HCT116 (cell line): ENCODE measurements at regions not wholly inside any gene's neighbourhood (a gene's known extent, or its start where the extent isn't known, plus 50 kb on each side); places are given as distances from the start of the nearest gene placed in this dataset.
A peak's percentile ranks its signal among the peaks of the same experiment; 100 is the strongest.

ENCODE experiments used
- ATAC-seq: fragments of 200-7000 bp; cut with Tn5 transposase; 2 replicates; pipeline ENCODE4 v1.9.1; 2020; ENCODE audit warnings: mild to moderate bottlenecking, moderate library complexity
- BruUV-seq: library from RNA; stranded (reverse); fragments of 400-500 nt; replicated peaks from 2 replicates; lab custom pipeline; 2021; lab: Mats Ljungman, UMichigan
- CTCF ChIA-PET: fragments of 300-600 bp; sonication (Branson Sonifier 250); formaldehyde crosslinking; loops from one replicate; lab custom pipeline; 2021; ENCODE audit warnings: antibody characterized with exemption; lab: Charles Lee
- POLR2A ChIA-PET: fragments of 300-600, 350-600 bp; sonication (Branson Sonifier 250); formaldehyde crosslinking; loops from one replicate; lab custom pipeline; 2021; ENCODE audit warnings: antibody characterized with exemption; lab: Charles Lee
- RAD21 ChIA-PET, 2 experiments: fragments of 300-600 bp; sonication (Branson Sonifier 250); formaldehyde crosslinking; loops; one replicate each; lab custom pipeline; 2023; ENCODE audit warnings: low total read pairs in 2 of 2; ENCODE audit not compliant: uncharacterized antibody in 2 of 2, unreplicated experiment in 2 of 2, low non-redundant PET in 1 of 2; lab: Charles Lee
- DNase-seq: peaks from one replicate; pipeline ENCODE4 v3.0.0-alpha.2; 2010; ENCODE audit warnings: low read depth, low spot score
- H2AFZ ChIP-seq: fragments of 200-600 bp; shearing (Covaris generic), sonication (generic); 2 replicates; pipeline ENCODE4 v1.6.1; 2017; ENCODE audit warnings: low read depth, mixed run types, mixed read lengths, antibody characterized with exemption, low read length; ENCODE audit not compliant: poor library complexity, severe bottlenecking
- H3K27ac ChIP-seq: 2 replicates; pipeline ENCODE4 v1.5.1; 2012; ENCODE audit warnings: low read depth, low read length
- H3K27me3 ChIP-seq: fragments of 200-600 bp; sonication (generic); 2 replicates; pipeline ENCODE4 v1.6.1; 2016; ENCODE audit warnings: mixed run types, low read length, mixed read lengths; ENCODE audit not compliant: insufficient read depth
- H3K36me3 ChIP-seq, 2 experiments: fragments of 200-500 bp in 1 of 2; fragments of 200-600 bp in 1 of 2; sonication (Bioruptor generic) in 1 of 2; sonication (generic) in 1 of 2; 2 replicates each; pipeline versions ENCODE4 v1.5.1 to v1.6.1; 2014 to 2016; ENCODE audit warnings: low read length in 2 of 2, inconsistent platforms in 1 of 2, mixed read lengths in 1 of 2, mixed run types in 1 of 2; ENCODE audit not compliant: insufficient read depth in 2 of 2, control insufficient read depth in 1 of 2
- H3K4me1 ChIP-seq, 2 experiments: fragments of 200-600 bp in 1 of 2; sonication (generic) in 1 of 2; 2 replicates each; pipeline versions ENCODE4 v1.5.1 to v1.6.1; 2012 to 2017; ENCODE audit warnings: low read length in 2 of 2, inconsistent platforms in 1 of 2, mild to moderate bottlenecking in 1 of 2, mixed read lengths in 1 of 2, mixed run types in 1 of 2, moderate library complexity in 1 of 2; ENCODE audit not compliant: insufficient read depth in 2 of 2, control insufficient read depth in 1 of 2
- H3K4me2 ChIP-seq: fragments of 200-600 bp; sonication (generic); 2 replicates; pipeline ENCODE4 v1.6.1; 2017; ENCODE audit warnings: mixed run types, low read length, mixed read lengths
- H3K4me3 ChIP-seq, 2 experiments: fragments of 200-600 bp in 1 of 2; sonication (generic) in 1 of 2; replicated peaks in 1 of 2; 2 replicates each; pipeline ENCODE4 v1.5.1; 2011 to 2016; ENCODE audit warnings: low read length in 2 of 2, control low read depth in 1 of 2, low read depth in 1 of 2, mild to moderate bottlenecking in 1 of 2, mixed read lengths in 1 of 2, mixed run types in 1 of 2
- H3K79me2 ChIP-seq: fragments of 200-600 bp; sonication (generic); 2 replicates; pipeline ENCODE4 v1.6.1; 2017; ENCODE audit warnings: mild to moderate bottlenecking, mixed run types, low read length, moderate library complexity, mixed read lengths; ENCODE audit not compliant: insufficient read depth
- H3K9ac ChIP-seq: fragments of 200-600 bp; sonication (generic); 2 replicates; pipeline ENCODE4 v1.6.1; 2016; ENCODE audit warnings: low read length, mixed read lengths
- H3K9me2 ChIP-seq: fragments of 200-600 bp; sonication (generic), shearing (Covaris generic); 2 replicates; pipeline ENCODE4 v1.6.1; 2017; ENCODE audit warnings: mixed run types, mild to moderate bottlenecking, moderate library complexity; ENCODE audit not compliant: insufficient read depth
- H3K9me3 ChIP-seq, 2 experiments: fragments of 200-500 bp in 1 of 2; fragments of 200-600 bp in 1 of 2; sonication (Bioruptor generic) in 1 of 2; sonication (generic) in 1 of 2; 2 replicates each; pipeline ENCODE4 v1.6.1; 2014 to 2017; ENCODE audit warnings: low read length in 2 of 2, mixed read lengths in 2 of 2, inconsistent platforms in 1 of 2, low read depth in 1 of 2, mild to moderate bottlenecking in 1 of 2, mixed run types in 1 of 2, moderate library complexity in 1 of 2; ENCODE audit not compliant: control insufficient read depth in 1 of 2, insufficient read depth in 1 of 2
- H4K20me1 ChIP-seq: fragments of 200-600 bp; sonication (generic), shearing (Covaris generic); 2 replicates; pipeline ENCODE4 v1.6.1; 2017; ENCODE audit warnings: mixed run types, mild to moderate bottlenecking, moderate library complexity; ENCODE audit not compliant: insufficient read depth
- CBX3 ChIP-seq: IDR thresholded peaks from 2 replicates; pipeline ENCODE4 v1.6.1; 2012; ENCODE audit warnings: low read depth
- CEBPB ChIP-seq: IDR thresholded peaks from 2 replicates; pipeline ENCODE4 v1.6.1; 2012; ENCODE audit warnings: low read depth
- ELF1 ChIP-seq: IDR thresholded peaks from 2 replicates; pipeline ENCODE4 v1.6.1; 2012; ENCODE audit warnings: low read depth, borderline replicate concordance
- JUND ChIP-seq: IDR thresholded peaks from 2 replicates; pipeline ENCODE4 v1.6.1; 2012
- POLR2A ChIP-seq: IDR thresholded peaks from 2 replicates; pipeline ENCODE4 v1.7.0; 2011; ENCODE audit warnings: borderline replicate concordance; ENCODE audit not compliant: insufficient read depth, insufficient read length; ENCODE audit errors: extremely low read depth
- RAD21 ChIP-seq: IDR thresholded peaks from 2 replicates; pipeline ENCODE4 v1.6.1; 2012; ENCODE audit warnings: low read depth, mild to moderate bottlenecking
- ZNF274 ChIP-seq: fragments of 200-500 bp; sonication (Bioruptor generic); IDR thresholded peaks from 2 replicates; pipeline ENCODE4 v1.6.1; 2014; ENCODE audit warnings: mild to moderate bottlenecking, low read depth, low read length, inconsistent platforms
- intact Hi-C: fragments of 100-400 bp; cut with micrococcal nuclease; formaldehyde crosslinking; loops from 2 replicates; pipeline ENCODE4 v1.10.0; 2022
- TF ChIP-seq, protein P1 (sequence below), 3 experiments: fragments of 200-600 bp in 1 of 3; sonication (generic) in 1 of 3; IDR thresholded peaks in 2 of 3; conservative IDR thresholded peaks in 1 of 3; 2 replicates each; pipeline ENCODE4 v1.5.1; 2012 to 2017; ENCODE audit warnings: low read depth in 2 of 3, low read length in 2 of 3, antibody characterized with exemption in 1 of 3, borderline replicate concordance in 1 of 3, control low read depth in 1 of 3, mild to moderate bottlenecking in 1 of 3, mixed read lengths in 1 of 3, mixed run types in 1 of 3, moderate library complexity in 1 of 3; ENCODE audit not compliant: insufficient read depth in 1 of 3

DNA sequence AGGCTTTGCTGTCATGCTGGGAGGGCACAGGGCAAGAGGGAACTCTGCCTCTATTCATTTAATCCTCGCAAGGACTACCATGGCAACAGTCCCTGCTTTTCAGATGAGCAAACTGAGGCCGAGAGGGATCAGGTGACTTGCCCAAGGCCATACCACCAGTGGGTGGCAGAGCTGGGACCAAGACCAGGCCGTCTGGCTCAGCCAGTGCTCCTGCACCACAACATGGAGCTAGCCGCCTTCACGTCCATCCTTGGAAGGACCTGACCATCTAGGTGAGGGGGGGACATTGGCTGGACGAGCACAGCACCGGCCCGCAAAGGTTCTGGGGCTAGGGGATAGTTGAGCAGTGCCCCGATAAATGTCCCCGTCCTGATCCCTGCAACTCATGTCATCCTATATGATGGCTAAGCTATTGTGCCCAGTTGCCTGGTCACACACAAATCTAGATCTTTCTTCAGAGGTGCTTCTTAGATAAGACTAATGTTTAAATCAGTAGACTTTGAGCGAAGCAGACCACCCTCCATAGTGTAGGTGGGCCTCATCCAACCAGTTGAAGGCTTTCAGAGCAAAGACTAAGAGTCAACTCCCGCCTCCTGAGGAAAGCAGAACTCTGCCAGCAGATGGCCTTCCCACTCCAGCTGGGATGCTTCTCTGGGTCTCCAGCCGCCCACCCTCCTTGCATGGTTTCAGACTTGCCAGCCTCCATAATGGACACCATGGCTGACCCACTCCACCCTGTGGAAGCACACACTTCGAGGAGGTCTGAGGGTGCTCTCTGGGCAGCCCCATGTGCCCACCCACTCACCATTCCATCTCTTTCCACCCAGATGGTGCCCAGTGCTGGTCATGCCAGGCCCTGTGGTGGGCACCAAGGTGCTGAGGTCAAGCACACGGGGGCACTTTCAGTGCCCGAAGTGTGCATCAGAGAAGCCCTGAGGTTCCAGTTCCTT is 214.8 kb upstream of the RAB6C start:
- no peak overlapping the region for H3K9ac ChIP-seq
- DNase-seq: peak; percentile 8
- H3K4me1 ChIP-seq: no peaks in the 10 kb centered on the region
- BruUV-seq: no TSS peak
- no peak overlapping the region for H2AFZ ChIP-seq
- ATAC-seq: peak; percentile 88
- TF ChIP-seq, protein P1, sequence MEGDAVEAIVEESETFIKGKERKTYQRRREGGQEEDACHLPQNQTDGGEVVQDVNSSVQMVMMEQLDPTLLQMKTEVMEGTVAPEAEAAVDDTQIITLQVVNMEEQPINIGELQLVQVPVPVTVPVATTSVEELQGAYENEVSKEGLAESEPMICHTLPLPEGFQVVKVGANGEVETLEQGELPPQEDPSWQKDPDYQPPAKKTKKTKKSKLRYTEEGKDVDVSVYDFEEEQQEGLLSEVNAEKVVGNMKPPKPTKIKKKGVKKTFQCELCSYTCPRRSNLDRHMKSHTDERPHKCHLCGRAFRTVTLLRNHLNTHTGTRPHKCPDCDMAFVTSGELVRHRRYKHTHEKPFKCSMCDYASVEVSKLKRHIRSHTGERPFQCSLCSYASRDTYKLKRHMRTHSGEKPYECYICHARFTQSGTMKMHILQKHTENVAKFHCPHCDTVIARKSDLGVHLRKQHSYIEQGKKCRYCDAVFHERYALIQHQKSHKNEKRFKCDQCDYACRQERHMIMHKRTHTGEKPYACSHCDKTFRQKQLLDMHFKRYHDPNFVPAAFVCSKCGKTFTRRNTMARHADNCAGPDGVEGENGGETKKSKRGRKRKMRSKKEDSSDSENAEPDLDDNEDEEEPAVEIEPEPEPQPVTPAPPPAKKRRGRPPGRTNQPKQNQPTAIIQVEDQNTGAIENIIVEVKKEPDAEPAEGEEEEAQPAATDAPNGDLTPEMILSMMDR (IDR thresholded peaks at IDR 0.05 in 2 of 3, conservative IDR thresholded peaks at IDR 0.05 in 1 of 3; ENCODE audit: borderline replicate concordance in 1 of 3, insufficient read depth in 1 of 3, low read depth in 2 of 3, low read length in 2 of 3): peak; percentile 14 to 55 (median 45); a peak in 5 of 6 replicates
- TF ChIP-seq RAD21 (peak; percentile 27; the same call in 1 of the 2 replicates), ELF1 (no peak)
- H3K36me3 ChIP-seq: no peaks in the 10 kb centered on the region
- ChIA-PET POLR2A (no interaction called here), RAD21 (interaction anchor here in 1 of 2 experiments (1.0 kb wide), 1 partner anchor 159 kb away, joined by 3 read pairs; no protein-coding TSS in a partner anchor), CTCF (interaction anchor here (1.4 kb wide), 1 partner anchor 159 kb away, joined by 8 read pairs; no protein-coding TSS in a partner anchor)
- H4K20me1 ChIP-seq: no peaks in the 10 kb centered on the region
- H3K9me3 ChIP-seq: no peaks in the 10 kb centered on the region
- intact Hi-C loops: loop anchor here (1.0 to 2.0 kb wide), 2 partner anchors 85 to 158 kb away; no protein-coding TSS in a partner anchor
- H3K4me3 ChIP-seq: no peak overlapping the region
- H3K4me2 ChIP-seq: no peak overlapping the region
- H3K9me2 ChIP-seq: no peaks in the 10 kb centered on the region
- no peaks in the 10 kb centered on the region for H3K79me2 ChIP-seq
- peaks cover 24% of the 10 kb centered on the region for H3K27me3 ChIP-seq
- H3K27ac ChIP-seq: no peak overlapping the region

DNA sequence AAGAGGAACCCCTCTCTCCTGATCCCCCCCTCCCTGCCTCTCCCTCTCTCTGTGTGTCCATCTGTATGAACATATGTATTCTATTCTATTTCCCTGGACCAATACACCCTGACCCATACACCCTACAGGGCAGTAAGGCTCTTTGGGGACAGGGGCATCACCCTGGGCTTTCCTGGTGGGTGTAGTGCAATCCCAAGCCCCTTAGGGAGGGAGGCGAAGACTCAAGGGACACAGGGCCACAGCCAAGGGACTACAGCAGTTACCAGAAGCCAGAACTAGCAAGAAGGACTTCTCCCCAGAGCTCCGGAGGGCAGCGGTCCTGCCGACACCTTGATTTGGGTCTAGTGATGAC is 214.2 kb upstream of the RAB6C start:
- intact Hi-C loops: loop anchor here (2.0 kb wide), 1 partner anchor 157 kb away; no protein-coding TSS in a partner anchor

More for the DNA sequence above, 214.2 kb upstream of the RAB6C start:
- no peak for TF ChIP-seq ZNF274
- TF ChIP-seq POLR2A: no peak
- TF ChIP-seq JUND: no peak
- TF ChIP-seq CEBPB: no peak
- no peak for TF ChIP-seq CBX3
- Histone ChIP-seq H3K9me2 (no peaks in the 10 kb centered on the region), H3K36me3 (no peaks in the 10 kb centered on the region), H3K9ac (no peak overlapping the region), H2AFZ (no peak overlapping the region), H3K4me2 (no peak overlapping the region), H3K27me3 (peaks cover 24% of the 10 kb centered on the region), H3K4me1 (no peaks in the 10 kb centered on the region), H3K79me2 (no peaks in the 10 kb centered on the region), H3K4me3 (no peak overlapping the region), H3K27ac (no peak overlapping the region), H3K9me3 (no peaks in the 10 kb centered on the region), H4K20me1 (no peaks in the 10 kb centered on the region)
- ChIA-PET POLR2A (no interaction called here), CTCF (interaction anchor here (1.4 kb wide), 1 partner anchor 158 kb away, joined by 8 read pairs; no protein-coding TSS in a partner anchor), RAD21 (no interaction called here)
- no TSS peak for BruUV-seq
- no peak for DNase-seq
- no peak for ATAC-seq
